ENCODE measurements at regions not wholly inside any gene's neighbourhood (a gene's known extent, or its start where the extent isn't known, plus 50 kb on each side); places are given as distances from the start of the nearest gene placed in this dataset.

- H3K27ac ChIP-seq (ENCODE audit: extremely low read depth, low read depth, low read length) = no peak overlapping the region
- H3K4me1 ChIP-seq (ENCODE audit: control insufficient read depth, insufficient read depth, low read length) = no peaks in the 10 kb centered on the region
- ChIA-PET CTCF (interaction anchor here (0.6 kb wide), 1 partner anchor 164 kb away, joined by 3 read pairs; no protein-coding TSS in a partner anchor), POLR2A (no interaction called here)
- no peak for TF ChIP-seq ZNF626 (tag by site-specific recombination; IDR thresholded peaks at IDR 0.05)
- no peak for TF ChIP-seq ZNF248 (tag by site-specific recombination; IDR thresholded peaks at IDR 0.05)
- TF ChIP-seq, protein P1, sequence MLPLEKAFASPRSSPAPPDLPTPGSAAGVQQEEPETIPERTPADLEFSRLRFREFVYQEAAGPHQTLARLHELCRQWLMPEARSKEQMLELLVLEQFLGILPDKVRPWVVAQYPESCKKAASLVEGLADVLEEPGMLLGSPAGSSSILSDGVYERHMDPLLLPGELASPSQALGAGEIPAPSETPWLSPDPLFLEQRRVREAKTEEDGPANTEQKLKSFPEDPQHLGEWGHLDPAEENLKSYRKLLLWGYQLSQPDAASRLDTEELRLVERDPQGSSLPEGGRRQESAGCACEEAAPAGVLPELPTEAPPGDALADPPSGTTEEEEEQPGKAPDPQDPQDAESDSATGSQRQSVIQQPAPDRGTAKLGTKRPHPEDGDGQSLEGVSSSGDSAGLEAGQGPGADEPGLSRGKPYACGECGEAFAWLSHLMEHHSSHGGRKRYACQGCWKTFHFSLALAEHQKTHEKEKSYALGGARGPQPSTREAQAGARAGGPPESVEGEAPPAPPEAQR (tag by site-specific recombination; IDR thresholded peaks at IDR 0.05) = no peak
- no peak for TF ChIP-seq RBAK (tag by site-specific recombination; IDR thresholded peaks at IDR 0.05)
- TF ChIP-seq ZNF10 (tag by site-specific recombination; IDR thresholded peaks at IDR 0.05) = no peak
- TF ChIP-seq, protein P2, sequence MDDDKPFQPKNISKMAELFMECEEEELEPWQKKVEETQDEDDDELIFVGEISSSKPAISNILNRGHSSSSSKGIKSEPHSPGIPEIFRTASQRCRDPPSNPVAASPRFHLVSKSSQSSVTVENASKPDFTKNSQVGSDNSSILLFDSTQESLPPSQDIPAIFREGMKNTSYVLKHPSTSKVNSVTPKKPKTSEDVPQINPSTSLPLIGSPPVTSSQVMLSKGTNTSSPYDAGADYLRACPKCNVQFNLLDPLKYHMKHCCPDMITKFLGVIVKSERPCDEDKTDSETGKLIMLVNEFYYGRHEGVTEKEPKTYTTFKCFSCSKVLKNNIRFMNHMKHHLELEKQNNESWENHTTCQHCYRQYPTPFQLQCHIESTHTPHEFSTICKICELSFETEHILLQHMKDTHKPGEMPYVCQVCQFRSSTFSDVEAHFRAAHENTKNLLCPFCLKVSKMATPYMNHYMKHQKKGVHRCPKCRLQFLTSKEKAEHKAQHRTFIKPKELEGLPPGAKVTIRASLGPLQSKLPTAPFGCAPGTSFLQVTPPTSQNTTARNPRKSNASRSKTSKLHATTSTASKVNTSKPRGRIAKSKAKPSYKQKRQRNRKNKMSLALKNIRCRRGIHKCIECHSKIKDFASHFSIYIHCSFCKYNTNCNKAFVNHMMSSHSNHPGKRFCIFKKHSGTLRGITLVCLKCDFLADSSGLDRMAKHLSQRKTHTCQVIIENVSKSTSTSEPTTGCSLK (tag by site-specific recombination; IDR thresholded peaks at IDR 0.05) = no peak
- TF ChIP-seq ZBTB26 (tag by site-specific recombination; optimal IDR thresholded peaks at IDR 0.05) = no peak
- TF ChIP-seq, protein P3, sequence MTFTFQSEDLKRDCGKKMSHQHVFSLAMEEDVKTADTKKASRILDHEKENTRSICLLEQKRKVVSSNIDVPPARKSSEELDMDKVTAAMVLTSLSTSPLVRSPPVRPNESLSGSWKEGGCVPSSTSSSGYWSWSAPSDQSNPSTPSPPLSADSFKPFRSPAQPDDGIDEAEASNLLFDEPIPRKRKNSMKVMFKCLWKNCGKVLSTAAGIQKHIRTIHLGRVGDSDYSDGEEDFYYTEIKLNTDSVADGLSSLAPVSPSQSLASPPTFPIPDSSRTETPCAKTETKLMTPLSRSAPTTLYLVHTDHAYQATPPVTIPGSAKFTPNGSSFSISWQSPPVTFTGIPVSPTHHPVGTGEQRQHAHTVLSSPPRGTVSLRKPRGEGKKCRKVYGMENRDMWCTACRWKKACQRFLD (tag by site-specific recombination; IDR thresholded peaks at IDR 0.05) = no peak
- no peak for TF ChIP-seq ZNF560 (tag by site-specific recombination; IDR thresholded peaks at IDR 0.05; ENCODE audit: borderline replicate concordance)
- TF ChIP-seq ZFP69B (tag by site-specific recombination; IDR thresholded peaks at IDR 0.05) = no peak
- no peak for TF ChIP-seq ZNF549 (tag by site-specific recombination; IDR thresholded peaks at IDR 0.05)
- no peak for TF ChIP-seq ZNF239 (tag by site-specific recombination; IDR thresholded peaks at IDR 0.05)
- TF ChIP-seq ZNF514 (tag by site-specific recombination; IDR thresholded peaks at IDR 0.05) = no peak
- no peak for TF ChIP-seq HOXC10 (CRISPR knock-in tag; IDR thresholded peaks at IDR 0.05)
- no peak for TF ChIP-seq BCL6B (tag by site-specific recombination; IDR thresholded peaks at IDR 0.05)
- TF ChIP-seq, protein P4, sequence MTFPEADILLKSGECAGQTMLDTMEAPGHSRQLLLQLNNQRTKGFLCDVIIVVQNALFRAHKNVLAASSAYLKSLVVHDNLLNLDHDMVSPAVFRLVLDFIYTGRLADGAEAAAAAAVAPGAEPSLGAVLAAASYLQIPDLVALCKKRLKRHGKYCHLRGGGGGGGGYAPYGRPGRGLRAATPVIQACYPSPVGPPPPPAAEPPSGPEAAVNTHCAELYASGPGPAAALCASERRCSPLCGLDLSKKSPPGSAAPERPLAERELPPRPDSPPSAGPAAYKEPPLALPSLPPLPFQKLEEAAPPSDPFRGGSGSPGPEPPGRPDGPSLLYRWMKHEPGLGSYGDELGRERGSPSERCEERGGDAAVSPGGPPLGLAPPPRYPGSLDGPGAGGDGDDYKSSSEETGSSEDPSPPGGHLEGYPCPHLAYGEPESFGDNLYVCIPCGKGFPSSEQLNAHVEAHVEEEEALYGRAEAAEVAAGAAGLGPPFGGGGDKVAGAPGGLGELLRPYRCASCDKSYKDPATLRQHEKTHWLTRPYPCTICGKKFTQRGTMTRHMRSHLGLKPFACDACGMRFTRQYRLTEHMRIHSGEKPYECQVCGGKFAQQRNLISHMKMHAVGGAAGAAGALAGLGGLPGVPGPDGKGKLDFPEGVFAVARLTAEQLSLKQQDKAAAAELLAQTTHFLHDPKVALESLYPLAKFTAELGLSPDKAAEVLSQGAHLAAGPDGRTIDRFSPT (tag by site-specific recombination; IDR thresholded peaks at IDR 0.05) = no peak
- no peak for TF ChIP-seq ZFP37 (tag by site-specific recombination; IDR thresholded peaks at IDR 0.05)
- no peak for TF ChIP-seq PATZ1 (tag by site-specific recombination; IDR thresholded peaks at IDR 0.05)
- no peaks in the 10 kb centered on the region for H3K9me3 ChIP-seq (ENCODE audit: control insufficient read depth, insufficient read depth, low read depth, low read length)
- no peaks in the 10 kb centered on the region for H3K36me3 ChIP-seq (ENCODE audit: control insufficient read depth in 2 of 2, insufficient read depth in 1 of 2, low read length in 2 of 2)
- no peak overlapping the region for H3K4me3 ChIP-seq (ENCODE audit: low read depth, low read length)
Observed at GRCh38 chr2:67006373-67006960, 390.7 kb upstream of the ETAA1 start.
